Smooth muscle cell (in vitro differentiated cells): ENCODE measurements at regions not wholly inside any gene's neighbourhood (a gene's known extent, or its start where the extent isn't known, plus 50 kb on each side); places are given as distances from the start of the nearest gene placed in this dataset.

Experiments
- DNase-seq: peaks from one replicate; lab custom pipeline; 2025; ENCODE audit not compliant: unreplicated experiment; lab: John Stamatoyannopoulos, UW
- H2AFZ ChIP-seq: fragments of 200-600 bp; sonication (generic); 2 replicates; pipeline ENCODE4 v1.6.0; 2016; ENCODE audit warnings: antibody characterized with exemption, low read depth, mild to moderate bottlenecking
- H3F3A ChIP-seq: fragments of 200-600 bp; sonication (generic); 2 replicates; pipeline ENCODE4 v1.6.0; 2017; ENCODE audit warnings: antibody characterized with exemption, low read depth
- H3K27ac ChIP-seq: fragments of 200-600 bp; sonication (generic); 2 replicates; pipeline ENCODE4 v1.5.1; 2016; ENCODE audit warnings: low read depth, mild to moderate bottlenecking
- H3K27me3 ChIP-seq: fragments of 200-600 bp; sonication (generic); 2 replicates; pipeline ENCODE4 v1.6.1; 2016; ENCODE audit warnings: low read depth, mild to moderate bottlenecking
- H3K36me3 ChIP-seq: fragments of 200-600 bp; sonication (generic); 2 replicates; pipeline ENCODE4 v1.5.1; 2016; ENCODE audit warnings: low read depth
- H3K4me1 ChIP-seq: fragments of 200-600 bp; sonication (generic); 2 replicates; pipeline ENCODE4 v1.5.1; 2016; ENCODE audit warnings: low read depth
- H3K4me2 ChIP-seq: fragments of 200-600 bp; sonication (generic); 2 replicates; pipeline ENCODE4 v1.6.0; 2016; ENCODE audit warnings: mild to moderate bottlenecking
- H3K4me3 ChIP-seq: fragments of 200-600 bp; sonication (generic); 2 replicates; pipeline ENCODE4 v1.5.1; 2016; ENCODE audit warnings: mild to moderate bottlenecking
- H3K79me2 ChIP-seq: fragments of 200-600 bp; sonication (generic); 2 replicates; pipeline ENCODE4 v1.6.0; 2016; ENCODE audit warnings: low read depth, mild to moderate bottlenecking
- H3K9ac ChIP-seq: fragments of 200-600 bp; sonication (generic); 2 replicates; pipeline ENCODE4 v1.6.0; 2016; ENCODE audit warnings: low read depth
- H3K9me3 ChIP-seq: fragments of 200-600 bp; sonication (generic); replicated peaks from 2 replicates; pipeline ENCODE4 v1.5.1; 2016; ENCODE audit warnings: low read depth
- H4K20me1 ChIP-seq: fragments of 200-600 bp; sonication (generic); 2 replicates; pipeline ENCODE4 v1.6.0; 2016; ENCODE audit warnings: low read depth
- WGBS: methylation state at CpG from one replicate; pipeline ENCODE4 v1.1.7; 2016; ENCODE audit warnings: low lambda C conversion rate; 5-methylcytosine and 5-hydroxymethylcytosine counted together
- TF ChIP-seq, protein P1 (sequence below): fragments of 200-600 bp; sonication (generic); IDR thresholded peaks from 2 replicates; pipeline ENCODE4 v1.5.1; 2017; ENCODE audit warnings: borderline replicate concordance, mild to moderate bottlenecking, antibody characterized with exemption; ENCODE audit not compliant: insufficient read depth, poor library complexity, severe bottlenecking

DNA sequence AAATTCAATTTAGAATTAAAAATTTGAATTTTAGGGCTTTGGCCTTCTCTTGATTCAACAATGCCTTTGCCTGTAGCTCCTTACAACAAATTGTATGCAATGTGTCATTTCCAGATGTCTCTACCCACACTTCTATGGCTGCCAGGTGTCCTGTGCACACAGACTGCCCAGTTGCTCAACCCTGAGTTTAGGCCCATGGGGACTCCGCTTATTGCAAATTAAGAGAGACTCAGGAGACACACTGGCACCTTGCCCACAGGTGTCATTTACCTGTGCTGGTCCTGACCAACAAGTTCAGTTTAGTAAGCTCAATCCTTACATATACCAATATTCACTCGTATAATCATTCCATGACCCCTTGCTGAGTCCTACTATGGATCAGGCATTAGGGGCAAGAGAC is 236.1 kb downstream of the OMA1 start:
- no peak overlapping the region for H3K4me3 ChIP-seq
- WGBS, result 89% methylated on average over 2 of the region's 2 CpGs
- DNase-seq, result no peak
- TF ChIP-seq, protein P1, sequence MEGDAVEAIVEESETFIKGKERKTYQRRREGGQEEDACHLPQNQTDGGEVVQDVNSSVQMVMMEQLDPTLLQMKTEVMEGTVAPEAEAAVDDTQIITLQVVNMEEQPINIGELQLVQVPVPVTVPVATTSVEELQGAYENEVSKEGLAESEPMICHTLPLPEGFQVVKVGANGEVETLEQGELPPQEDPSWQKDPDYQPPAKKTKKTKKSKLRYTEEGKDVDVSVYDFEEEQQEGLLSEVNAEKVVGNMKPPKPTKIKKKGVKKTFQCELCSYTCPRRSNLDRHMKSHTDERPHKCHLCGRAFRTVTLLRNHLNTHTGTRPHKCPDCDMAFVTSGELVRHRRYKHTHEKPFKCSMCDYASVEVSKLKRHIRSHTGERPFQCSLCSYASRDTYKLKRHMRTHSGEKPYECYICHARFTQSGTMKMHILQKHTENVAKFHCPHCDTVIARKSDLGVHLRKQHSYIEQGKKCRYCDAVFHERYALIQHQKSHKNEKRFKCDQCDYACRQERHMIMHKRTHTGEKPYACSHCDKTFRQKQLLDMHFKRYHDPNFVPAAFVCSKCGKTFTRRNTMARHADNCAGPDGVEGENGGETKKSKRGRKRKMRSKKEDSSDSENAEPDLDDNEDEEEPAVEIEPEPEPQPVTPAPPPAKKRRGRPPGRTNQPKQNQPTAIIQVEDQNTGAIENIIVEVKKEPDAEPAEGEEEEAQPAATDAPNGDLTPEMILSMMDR, result no peak
- H3K4me1 ChIP-seq, result peaks cover 3% of the 10 kb centered on the region
- H3K9ac ChIP-seq, result no peak overlapping the region
- no peaks in the 10 kb centered on the region for H3K79me2 ChIP-seq
- H4K20me1 ChIP-seq, result no peaks in the 10 kb centered on the region
- H3K4me2 ChIP-seq, result no peak overlapping the region
- H3K9me3 ChIP-seq, result no peaks in the 10 kb centered on the region
- H3F3A ChIP-seq, result no peaks in the 10 kb centered on the region
- H3K36me3 ChIP-seq, result no peaks in the 10 kb centered on the region
- H3K27ac ChIP-seq, result no peak overlapping the region
- no peak overlapping the region for H2AFZ ChIP-seq
- no peaks in the 10 kb centered on the region for H3K27me3 ChIP-seq

GRCh38 chr1:58308206-58308605 is 238.3 kb downstream of the OMA1 start:
- H3K4me1 ChIP-seq, result peaks cover 3% of the 10 kb centered on the region
- DNase-seq, result no peak
- no peaks in the 10 kb centered on the region for H3K79me2 ChIP-seq
- no peaks in the 10 kb centered on the region for H4K20me1 ChIP-seq
- H3K36me3 ChIP-seq, result no peaks in the 10 kb centered on the region
- 52% methylated on average over 1 of the region's 1 CpG for WGBS
- no peaks in the 10 kb centered on the region for H3F3A ChIP-seq
- H3K9me3 ChIP-seq, result no peaks in the 10 kb centered on the region
- TF ChIP-seq, protein P1, result no peak
- no peak overlapping the region for H3K4me2 ChIP-seq
- H2AFZ ChIP-seq, result no peak overlapping the region
- H3K27ac ChIP-seq, result no peak overlapping the region
- H3K4me3 ChIP-seq, result no peak overlapping the region
- peaks cover 4% of the 10 kb centered on the region for H3K27me3 ChIP-seq
- no peak overlapping the region for H3K9ac ChIP-seq

- no peak overlapping the region for H3K9ac ChIP-seq
- H3K36me3 ChIP-seq, result no peaks in the 10 kb centered on the region
- H3K9me3 ChIP-seq, result no peaks in the 10 kb centered on the region
- H3K27ac ChIP-seq, result no peak overlapping the region
- no peaks in the 10 kb centered on the region for H4K20me1 ChIP-seq
- TF ChIP-seq, protein P1, result no peak
- no peaks in the 10 kb centered on the region for H3K79me2 ChIP-seq
- H3K4me3 ChIP-seq, result no peak overlapping the region
- peaks cover 6% of the 10 kb centered on the region for H3K27me3 ChIP-seq
- peaks cover 3% of the 10 kb centered on the region for H3K4me1 ChIP-seq
- H2AFZ ChIP-seq, result no peak overlapping the region
- DNase-seq, result no peak
- no peak overlapping the region for H3K4me2 ChIP-seq
- no peaks in the 10 kb centered on the region for H3F3A ChIP-seq
- WGBS, result 63% methylated on average over 1 of the region's 1 CpG
Observed at GRCh38 chr1:58307431-58307830, 239.1 kb downstream of the OMA1 start.

DNA sequence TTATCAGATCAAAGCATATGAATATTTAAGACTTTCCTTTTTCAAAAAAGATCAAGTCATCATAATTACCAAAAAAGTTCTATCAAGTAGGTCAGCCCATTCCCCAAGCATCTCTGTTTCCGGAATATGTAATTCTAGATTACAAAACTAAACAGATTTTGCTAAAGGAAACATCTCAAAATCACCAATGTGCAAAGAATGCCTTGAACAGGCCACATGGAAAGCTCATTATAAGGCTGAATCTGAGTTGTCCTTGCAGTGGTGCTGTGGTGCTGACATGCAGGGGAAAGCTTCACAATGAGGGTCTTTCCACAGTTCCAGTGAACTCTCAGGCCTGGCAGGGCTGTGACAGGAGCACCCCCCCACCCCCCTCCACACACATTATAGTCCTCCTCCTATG is 240.9 kb downstream of the OMA1 start:
- TF ChIP-seq, protein P1, result no peak
- Histone ChIP-seq H3K27ac (no peak overlapping the region), H3K79me2 (no peaks in the 10 kb centered on the region), H3K27me3 (peaks cover 6% of the 10 kb centered on the region), H3K4me2 (no peak overlapping the region), H3K36me3 (no peaks in the 10 kb centered on the region), H3K9ac (no peak overlapping the region), H3K4me3 (no peak overlapping the region), H2AFZ (no peak overlapping the region), H3K9me3 (no peaks in the 10 kb centered on the region), H3F3A (no peaks in the 10 kb centered on the region), H4K20me1 (no peaks in the 10 kb centered on the region), H3K4me1 (peaks cover 3% of the 10 kb centered on the region)
- no peak for DNase-seq
- 95% methylated on average over 1 of the region's 1 CpG for WGBS
